HL-60 (cell line): ENCODE measurements at regions not wholly inside any gene's neighbourhood (a gene's known extent, or its start where the extent isn't known, plus 50 kb on each side); places are given as distances from the start of the nearest gene placed in this dataset.
"Not testable (repeated sequence)": the region's sequence is repeated elsewhere in the genome, so short reads cannot be mapped to it uniquely, and the experiment has no call there.

Experiments
- DNase-seq, 2 experiments: peaks; one replicate each; pipeline ENCODE4 v3.0.0-alpha.2; 2010 to 2020; ENCODE audit warnings: low read depth in 1 of 2, low spot score in 1 of 2
- H3K27ac ChIP-seq: fragments of 250-450 bp; sonication (Bioruptor Pico); replicated peaks from 2 replicates; pipeline ENCODE4 v1.5.1; 2020; ENCODE audit warnings: mild to moderate bottlenecking, moderate library complexity
- H3K27me3 ChIP-seq: fragments of 250-450 bp; sonication (Bioruptor Pico); 2 replicates; pipeline ENCODE4 v1.5.1; 2021; ENCODE audit warnings: mild to moderate bottlenecking, moderate library complexity; ENCODE audit not compliant: insufficient read depth, poor library complexity, severe bottlenecking
- H3K4me3 ChIP-seq: replicated peaks from 2 replicates; pipeline ENCODE4 v1.5.1; 2011; ENCODE audit warnings: mild to moderate bottlenecking, control low read depth, low read length; ENCODE audit not compliant: insufficient read depth
- CTCF ChIP-seq: IDR thresholded peaks from one replicate; pipeline ENCODE4 v1.5.1; 2011; ENCODE audit warnings: low read length, control low read depth, inconsistent platforms; ENCODE audit not compliant: insufficient read depth
- GABPA ChIP-seq: IDR thresholded peaks from 2 replicates; pipeline ENCODE4 v1.6.1; 2012; ENCODE audit warnings: low read depth
- POLR2AphosphoS5 ChIP-seq: IDR thresholded peaks from 2 replicates; pipeline ENCODE4 v1.6.1; 2012; ENCODE audit warnings: low read depth
- REST ChIP-seq: IDR thresholded peaks from 2 replicates; pipeline ENCODE4 v1.6.1; 2012; ENCODE audit warnings: low read depth; ENCODE audit not compliant: insufficient replicate concordance
- SPI1 ChIP-seq: IDR thresholded peaks from 2 replicates; pipeline ENCODE4 v1.6.1; 2012; ENCODE audit warnings: low read depth, mild to moderate bottlenecking, borderline replicate concordance

GRCh38 chr14:65989981-65990380 lies 496.2 kb upstream of the CCDC196 start:
- H3K4me3 ChIP-seq: no peak overlapping the region
- no peak overlapping the region for H3K27ac ChIP-seq
- H3K27me3 ChIP-seq: no peaks in the 10 kb centered on the region
- TF ChIP-seq GABPA: no peak
- no peak for DNase-seq

GRCh38 chr14:65991104-65991503 lies 495.1 kb upstream of the CCDC196 start:
- Histone ChIP-seq H3K27ac (no peak overlapping the region), H3K4me3 (no peak overlapping the region), H3K27me3 (no peaks in the 10 kb centered on the region)
- TF ChIP-seq SPI1: no peak
- TF ChIP-seq CTCF: no peak
- no peak for TF ChIP-seq REST
- TF ChIP-seq POLR2AphosphoS5: no peak
- no peak for TF ChIP-seq GABPA
- no peak for DNase-seq

GRCh38 chr14:65991935-65992334 lies 494.2 kb upstream of the CCDC196 start:
- not testable (repeated sequence) for H3K27me3 ChIP-seq, H3K27ac ChIP-seq, H3K4me3 ChIP-seq
- TF ChIP-seq SPI1: peak; percentile 89
- peak in 1 of 2 experiments; percentile 16 for DNase-seq

GRCh38 chr14:65993103-65993502 lies 493.1 kb upstream of the CCDC196 start:
- TF ChIP-seq GABPA (no peak), CTCF (no peak), REST (no peak), SPI1 (no peak), POLR2AphosphoS5 (no peak)
- Histone ChIP-seq H3K27me3 (no peaks in the 10 kb centered on the region), H3K4me3 (no peak overlapping the region), H3K27ac (no peak overlapping the region)
- DNase-seq: no peak

GRCh38 chr14:65993996-65994395 lies 492.2 kb upstream of the CCDC196 start:
- no peak overlapping the region for H3K27ac ChIP-seq
- no peak overlapping the region for H3K4me3 ChIP-seq
- TF ChIP-seq REST (no peak), GABPA (no peak), SPI1 (no peak), CTCF (no peak), POLR2AphosphoS5 (no peak)
- H3K27me3 ChIP-seq: no peaks in the 10 kb centered on the region
- DNase-seq: no peak
